Ovary (tissue), 7 donors: ENCODE measurements at regions not wholly inside any gene's neighbourhood (a gene's known extent, or its start where the extent isn't known, plus 50 kb on each side); places are given as distances from the start of the nearest gene placed in this dataset.

Source experiments
- DNase-seq, 5 donors: peaks; one replicate each; pipeline ENCODE4 v3.0.0-alpha.2; 2019 to 2020
- H3K27ac ChIP-seq, 2 donors: fragments of 200-600 bp; one replicate each; pipeline versions ENCODE4 v1.5.1 to v1.8.0; 2019 to 2022
- H3K27me3 ChIP-seq: fragments of 200-600 bp; one replicate; pipeline ENCODE4 v1.8.0; 2022
- H3K36me3 ChIP-seq: fragments of 200-600 bp; sonication (generic); one replicate; pipeline ENCODE4 v1.5.1; 2019
- H3K4me1 ChIP-seq: one replicate; pipeline ENCODE4 v1.8.1; 2013; ENCODE audit warnings: mild to moderate bottlenecking, moderate library complexity; ENCODE audit not compliant: insufficient read depth
- H3K4me3 ChIP-seq: fragments of 200-600 bp; sonication (generic); one replicate; pipeline ENCODE4 v1.5.1; 2017
- H3K9me3 ChIP-seq, 2 donors: fragments of 200-600 bp in 1 of 2; sonication (generic) in 1 of 2; one replicate each; pipeline versions ENCODE4 v1.5.1 to v1.8.1; 2013 to 2019; ENCODE audit warnings: mild to moderate bottlenecking in 1 of 2, moderate library complexity in 1 of 2
- CTCF ChIP-seq, 3 donors: fragments of 450-650 bp in 2 of 3; fragments of 200-600 bp in 1 of 3; IDR thresholded peaks; one replicate each; pipeline versions ENCODE4 v1.5.1 to v1.8.0; 2016 to 2022; ENCODE audit warnings: antibody characterized with exemption in 3 of 3, mild to moderate bottlenecking in 1 of 3
- EP300 ChIP-seq: sonication (generic); formaldehyde crosslinking; IDR thresholded peaks from one replicate; pipeline ENCODE4 v1.6.1; 2017; ENCODE audit warnings: antibody characterized with exemption
- POLR2A ChIP-seq: fragments of 450-650 bp; IDR thresholded peaks from one replicate; pipeline ENCODE4 v1.6.1; 2017; ENCODE audit warnings: antibody characterized with exemption, mild to moderate bottlenecking, moderate library complexity
- WGBS, 3 donors: extraction: QIAGEN DNeasy Blood & Tissue Kit in 1 of 3; methylation state at CpG; one replicate each; pipeline versions ENCODE4 v1.1.5 to v1.1.7; 2013 to 2017; 5-methylcytosine and 5-hydroxymethylcytosine counted together
- intact Hi-C, 4 donors: fragments of 100-400 bp; cut with DNase I; formaldehyde crosslinking; loops; one replicate each; pipeline versions ENCODE4 v1.11.0 to v1.15.1; 2022 to 2023
- donor health status: DM: no; HTN: no; CAD: no; lungs with moderate emphysema.
- donor health status: DM: no; HTN: no; CAD: no.
- donor health status: Bipolar disorder and iron deficiency.
- donor health status: DM: no; HTN: no; CAD: no.
- donor health status: DM: yes; HTN: yes; CAD: no.

DNA sequence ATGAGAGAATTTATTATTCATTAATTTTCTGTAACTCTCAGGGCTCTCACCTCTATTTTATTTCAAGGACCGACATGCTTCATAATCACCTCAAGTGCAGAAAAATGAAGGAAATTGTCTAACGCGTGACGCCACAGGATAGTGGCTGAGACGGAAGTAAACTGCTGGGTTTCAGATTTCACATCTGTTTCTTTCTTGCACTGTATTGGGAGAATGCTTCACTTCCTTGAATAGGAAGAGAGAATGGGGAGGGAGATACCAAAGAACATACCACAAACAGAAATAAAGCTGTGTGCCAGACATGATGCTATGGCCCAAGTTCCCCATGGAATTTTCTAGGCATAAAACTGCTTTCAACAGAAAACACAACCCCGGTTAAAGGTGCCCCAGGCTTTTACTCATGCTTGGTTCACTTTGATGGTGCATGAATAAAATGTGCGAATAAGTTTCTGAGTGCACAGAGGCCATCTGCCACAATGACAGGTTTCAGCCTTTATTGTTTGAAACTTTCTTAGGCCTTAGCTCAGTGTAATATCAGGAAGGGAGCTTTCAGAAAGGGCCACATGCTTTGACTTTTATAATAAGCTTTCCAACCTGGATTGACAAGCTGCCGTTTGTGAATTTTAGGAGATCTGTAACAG lies 1116.4 kb downstream of the SOCS6 start:
- no peak for DNase-seq
- intact Hi-C loops, result no loop called here
- H3K9me3 ChIP-seq, result no peaks in the 10 kb centered on the region
- TF ChIP-seq CTCF (IDR thresholded peaks at IDR 0.05) (no peak), POLR2A (no peak), EP300 (no peak)
- no peaks in the 10 kb centered on the region for H3K4me1 ChIP-seq
- no peak overlapping the region for H3K27ac ChIP-seq
- no peak overlapping the region for H3K4me3 ChIP-seq
- H3K27me3 ChIP-seq, result no peaks in the 10 kb centered on the region
- WGBS, 3 donors, result 75 to 83% (median 78%) methylated on average over 8 of the region's 8 CpGs
- no peaks in the 10 kb centered on the region for H3K36me3 ChIP-seq

- Histone ChIP-seq H3K4me1 (no peaks in the 10 kb centered on the region), H3K9me3 (no peaks in the 10 kb centered on the region), H3K36me3 (no peaks in the 10 kb centered on the region), H3K27me3 (no peaks in the 10 kb centered on the region), H3K4me3 (no peak overlapping the region), H3K27ac (no peak overlapping the region)
- DNase-seq, result no peak
- TF ChIP-seq EP300 (no peak), POLR2A (no peak), CTCF (IDR thresholded peaks at IDR 0.05) (no peak)
- intact Hi-C loops, result no loop called here
- 60 to 71% (median 65%) methylated on average over 2 of the region's 2 CpGs for WGBS, 3 donors
Observed at GRCh38 chr18:71403501-71403900, 1114.7 kb downstream of the SOCS6 start.

DNA sequence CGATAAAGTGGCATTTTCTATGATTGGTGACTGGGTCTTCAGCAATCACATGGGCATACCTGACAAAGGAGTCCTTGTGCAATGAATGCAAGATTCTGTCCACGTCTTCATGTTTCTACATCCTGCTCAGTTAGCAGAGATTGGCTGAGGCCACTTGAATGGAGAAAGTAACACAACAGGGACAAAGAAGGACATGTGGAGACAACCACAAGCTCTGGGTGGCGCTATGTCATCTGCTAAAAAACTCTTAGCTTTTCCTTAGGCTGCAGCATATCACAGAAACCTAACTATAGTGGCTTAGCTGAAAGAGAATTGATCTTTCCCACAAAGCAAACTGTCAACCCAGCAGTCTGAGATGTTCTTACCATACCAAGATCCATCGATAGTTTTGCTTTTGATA lies 1109.7 kb downstream of the SOCS6 start:
- Histone ChIP-seq H3K27me3 (no peaks in the 10 kb centered on the region), H3K4me3 (no peak overlapping the region), H3K27ac (no peak overlapping the region), H3K4me1 (no peaks in the 10 kb centered on the region), H3K9me3 (no peaks in the 10 kb centered on the region), H3K36me3 (no peaks in the 10 kb centered on the region)
- DNase-seq, result no peak
- 40 to 48% (median 47%) methylated on average over 4 of the region's 4 CpGs for WGBS, 3 donors
- no peak for TF ChIP-seq EP300
- intact Hi-C loops, result loop anchor here in 1 of 4 donors (10.0 kb wide), 1 partner anchor 196 kb away; no protein-coding TSS in a partner anchor

- Histone ChIP-seq H3K27ac (no peak overlapping the region), H3K4me3 (no peak overlapping the region), H3K27me3 (no peaks in the 10 kb centered on the region), H3K9me3 (no peaks in the 10 kb centered on the region), H3K36me3 (no peaks in the 10 kb centered on the region), H3K4me1 (no peaks in the 10 kb centered on the region)
- DNase-seq, result no peak
- 86 to 91% (median 89%) methylated on average over 3 of the region's 3 CpGs for WGBS, 3 donors
- TF ChIP-seq EP300, result no peak
- no peak for TF ChIP-seq CTCF (IDR thresholded peaks at IDR 0.05)
- TF ChIP-seq POLR2A, result no peak
- intact Hi-C loops, result no loop called here
Observed at GRCh38 chr18:71388148-71388547, 1099.3 kb downstream of the SOCS6 start.

DNA sequence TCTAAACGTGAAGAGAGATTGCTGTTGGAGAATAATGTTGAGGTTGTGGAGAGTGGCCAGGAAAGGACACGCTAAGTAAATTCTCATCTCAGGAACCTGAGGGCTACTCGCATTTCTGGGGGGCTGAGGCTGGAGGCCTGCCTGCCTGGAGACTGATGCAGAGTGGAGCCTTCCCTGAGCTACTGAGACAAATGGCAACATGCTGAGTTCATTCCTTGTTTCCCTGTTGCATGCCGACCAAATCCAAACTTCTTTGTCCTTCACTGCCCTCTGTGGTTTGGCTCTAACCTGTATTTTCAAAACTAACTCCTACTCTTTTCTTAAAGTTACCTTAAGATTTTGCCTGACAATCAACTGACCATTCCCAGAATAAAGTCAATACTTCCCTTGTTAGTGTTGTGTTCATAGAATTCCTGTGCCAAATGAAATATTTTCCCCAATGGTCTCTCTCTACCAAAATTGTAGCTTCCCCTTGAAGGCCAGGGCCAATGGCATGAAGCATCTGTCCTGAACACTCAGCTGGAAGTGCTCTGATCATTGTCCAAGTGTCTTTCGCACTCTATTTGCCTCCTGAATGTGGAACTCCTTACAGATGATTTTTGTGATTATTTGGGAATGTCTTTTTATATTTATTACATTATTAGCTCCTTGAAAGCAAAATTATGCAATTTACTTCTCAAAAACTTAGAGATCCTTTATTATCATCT lies 1085.6 kb downstream of the SOCS6 start:
- Histone ChIP-seq H3K27me3 (no peaks in the 10 kb centered on the region), H3K4me3 (no peak overlapping the region), H3K9me3 (no peaks in the 10 kb centered on the region), H3K27ac (no peak overlapping the region), H3K36me3 (no peaks in the 10 kb centered on the region), H3K4me1 (no peaks in the 10 kb centered on the region)
- intact Hi-C loops, result no loop called here
- TF ChIP-seq EP300, result no peak
- WGBS, 3 donors, result 20 to 41% (median 26%) methylated on average over 5 of the region's 5 CpGs
- no peak for DNase-seq
